ENCODE measurements at regions not wholly inside any gene's neighbourhood (a gene's known extent, or its start where the extent isn't known, plus 50 kb on each side); places are given as distances from the start of the nearest gene placed in this dataset.

GRCh38 chr9:1683951-1684350 lies 331.2 kb upstream of the SMARCA2 start:
- no peak overlapping the region for H3K4me3 Mint-ChIP-seq (ENCODE audit: unreplicated experiment)
- no peak for TF ChIP-seq CTCF (IDR thresholded peaks at IDR 0.05)
- H3K27ac Mint-ChIP-seq (ENCODE audit: unreplicated experiment): no peak overlapping the region
- no peaks in the 10 kb centered on the region for H3K4me1 Mint-ChIP-seq (ENCODE audit: unreplicated experiment)
- DNase-seq (ENCODE audit: extremely low spot score, unreplicated experiment): no peak
- no peaks in the 10 kb centered on the region for H3K36me3 Mint-ChIP-seq (ENCODE audit: unreplicated experiment)
- peaks cover 8% of the 10 kb centered on the region for H3K9me3 Mint-ChIP-seq (ENCODE audit: unreplicated experiment)
- no peaks in the 10 kb centered on the region for H3K27me3 Mint-ChIP-seq (ENCODE audit: unreplicated experiment)

GRCh38 chr9:1698991-1699390 lies 316.2 kb upstream of the SMARCA2 start:
- Mint-ChIP-seq H3K9me3 (ENCODE audit: unreplicated experiment) (peaks cover 19% of the 10 kb centered on the region), H3K4me3 (ENCODE audit: unreplicated experiment) (no peak overlapping the region), H3K4me1 (ENCODE audit: unreplicated experiment) (no peaks in the 10 kb centered on the region), H3K27me3 (ENCODE audit: unreplicated experiment) (no peaks in the 10 kb centered on the region), H3K27ac (ENCODE audit: unreplicated experiment) (no peak overlapping the region), H3K36me3 (ENCODE audit: unreplicated experiment) (no peaks in the 10 kb centered on the region)
- no peak for TF ChIP-seq CTCF (IDR thresholded peaks at IDR 0.05)
- no peak for DNase-seq (ENCODE audit: extremely low spot score, unreplicated experiment)

- no peak for DNase-seq (ENCODE audit: extremely low spot score, unreplicated experiment)
- Mint-ChIP-seq H3K27ac (ENCODE audit: unreplicated experiment) (no peak overlapping the region), H3K9me3 (ENCODE audit: unreplicated experiment) (peaks cover 7% of the 10 kb centered on the region), H3K27me3 (ENCODE audit: unreplicated experiment) (no peaks in the 10 kb centered on the region), H3K4me1 (ENCODE audit: unreplicated experiment) (no peaks in the 10 kb centered on the region), H3K4me3 (ENCODE audit: unreplicated experiment) (no peak overlapping the region), H3K36me3 (ENCODE audit: unreplicated experiment) (no peaks in the 10 kb centered on the region)
- TF ChIP-seq CTCF (IDR thresholded peaks at IDR 0.05): no peak
Measured at GRCh38 chr9:1701113-1701512, 314.0 kb upstream of the SMARCA2 start.

- Mint-ChIP-seq H3K27me3 (ENCODE audit: unreplicated experiment) (no peaks in the 10 kb centered on the region), H3K27ac (ENCODE audit: unreplicated experiment) (no peak overlapping the region), H3K4me1 (ENCODE audit: unreplicated experiment) (no peaks in the 10 kb centered on the region), H3K9me3 (ENCODE audit: unreplicated experiment) (peaks cover 5% of the 10 kb centered on the region), H3K36me3 (ENCODE audit: unreplicated experiment) (no peaks in the 10 kb centered on the region), H3K4me3 (ENCODE audit: unreplicated experiment) (no peak overlapping the region)
- no peak for DNase-seq (ENCODE audit: extremely low spot score, unreplicated experiment)
- no peak for TF ChIP-seq CTCF (IDR thresholded peaks at IDR 0.05)
Measured at GRCh38 chr9:1702701-1703100, 312.4 kb upstream of the SMARCA2 start.

- H3K4me1 Mint-ChIP-seq (ENCODE audit: unreplicated experiment): no peaks in the 10 kb centered on the region
- no peaks in the 10 kb centered on the region for H3K27me3 Mint-ChIP-seq (ENCODE audit: unreplicated experiment)
- TF ChIP-seq CTCF (IDR thresholded peaks at IDR 0.05): no peak
- no peaks in the 10 kb centered on the region for H3K36me3 Mint-ChIP-seq (ENCODE audit: unreplicated experiment)
- no peaks in the 10 kb centered on the region for H3K9me3 Mint-ChIP-seq (ENCODE audit: unreplicated experiment)
- H3K4me3 Mint-ChIP-seq (ENCODE audit: unreplicated experiment): no peak overlapping the region
- DNase-seq (ENCODE audit: extremely low spot score, unreplicated experiment): no peak
- no peak overlapping the region for H3K27ac Mint-ChIP-seq (ENCODE audit: unreplicated experiment)
Measured at GRCh38 chr9:1707291-1707690, 307.9 kb upstream of the SMARCA2 start.

Measured in osteocyte (in vitro differentiated cells).